IMR-90 (cell line): ENCODE measurements at regions not wholly inside any gene's neighbourhood (a gene's known extent, or its start where the extent isn't known, plus 50 kb on each side); places are given as distances from the start of the nearest gene placed in this dataset.

Experiments
- ATAC-seq: fragments of 200-7000 bp; cut with Tn5 transposase; 2 replicates; pipeline ENCODE4 v1.9.1; 2020; ENCODE audit warnings: low read depth, mild to moderate bottlenecking, moderate library complexity
- BruUV-seq: library from RNA; stranded (reverse); fragments of 400-500 nt; replicated peaks from 2 replicates; lab custom pipeline; 2021; lab: Mats Ljungman, UMichigan
- CTCF ChIA-PET: fragments of 300-600 bp; formaldehyde crosslinking; extraction: SDS; loops from one replicate; lab custom pipeline; 2021; ENCODE audit warnings: antibody characterized with exemption; lab: Yijun Ruan, JAX
- POLR2A ChIA-PET: fragments of 300-600 bp; sonication (Branson Sonifier 250); formaldehyde crosslinking; loops from one replicate; lab custom pipeline; 2022; ENCODE audit warnings: antibody characterized with exemption; ENCODE audit not compliant: unreplicated experiment; lab: Charles Lee
- DNase-seq: peaks from one replicate; pipeline ENCODE4 v3.0.0; 2013
- H2AFZ ChIP-seq: replicated peaks from 2 replicates; pipeline ENCODE3; 2013; ENCODE audit warnings: low read length, mild to moderate bottlenecking; ENCODE audit not compliant: poor library complexity
- H2AK5ac ChIP-seq: 2 replicates; pipeline ENCODE4 v1.6.1; 2013; ENCODE audit warnings: low read depth, low read length, inconsistent platforms
- H2AK9ac ChIP-seq: replicated peaks from 2 replicates; pipeline ENCODE3; 2013; ENCODE audit warnings: mild to moderate bottlenecking, low read depth, low read length, moderate library complexity; ENCODE audit not compliant: poor library complexity
- H2BK120ac ChIP-seq: 2 replicates; pipeline ENCODE4 v1.6.1; 2013; ENCODE audit warnings: low read depth, low read length, inconsistent platforms
- H2BK15ac ChIP-seq: 3 replicates; pipeline ENCODE4 v1.6.1; 2013; ENCODE audit warnings: low read depth, low read length, inconsistent platforms
- H2BK20ac ChIP-seq: 2 replicates; pipeline ENCODE4 v1.6.1; 2013; ENCODE audit warnings: low read depth, mild to moderate bottlenecking, inconsistent platforms, low read length, moderate library complexity
- H2BK5ac ChIP-seq: 2 replicates; pipeline ENCODE4 v1.6.1; 2013; ENCODE audit warnings: mild to moderate bottlenecking, low read depth, low read length, inconsistent platforms; ENCODE audit not compliant: poor library complexity, severe bottlenecking
- H3K14ac ChIP-seq: replicated peaks from 2 replicates; pipeline ENCODE4 v1.6.1; 2013; ENCODE audit warnings: low read depth, low read length, inconsistent platforms
- H3K18ac ChIP-seq: 2 replicates; pipeline ENCODE4 v1.6.1; 2013; ENCODE audit warnings: low read depth, low read length, control low read depth
- H3K23ac ChIP-seq: 2 replicates; pipeline ENCODE4 v1.6.1; 2013; ENCODE audit warnings: low read depth, low read length, inconsistent platforms
- H3K27ac ChIP-seq: 2 replicates; pipeline ENCODE4 v1.5.1; 2013; ENCODE audit warnings: mild to moderate bottlenecking, control low read depth, low read length; ENCODE audit not compliant: insufficient read depth
- H3K27me3 ChIP-seq: 2 replicates; pipeline ENCODE4 v1.6.1; 2013; ENCODE audit warnings: low read length; ENCODE audit not compliant: control insufficient read depth, insufficient read depth
- H3K36me3 ChIP-seq: 2 replicates; pipeline ENCODE4 v1.6.1; 2013; ENCODE audit warnings: low read length, mixed read lengths; ENCODE audit not compliant: control insufficient read depth, insufficient read depth
- H3K4ac ChIP-seq: 2 replicates; pipeline ENCODE4 v1.6.1; 2013; ENCODE audit warnings: low read depth, low read length, inconsistent platforms
- H3K4me1 ChIP-seq: 2 replicates; pipeline ENCODE4 v1.6.1; 2013; ENCODE audit warnings: low read length, mixed read lengths; ENCODE audit not compliant: control insufficient read depth, insufficient read depth
- H3K4me2 ChIP-seq: 2 replicates; pipeline ENCODE4 v1.6.1; 2013; ENCODE audit warnings: low read depth, mild to moderate bottlenecking, control low read depth, low read length, moderate library complexity
- H3K4me3 ChIP-seq: 2 replicates; pipeline ENCODE4 v1.5.1; 2013; ENCODE audit warnings: low read depth, mild to moderate bottlenecking, control low read depth, low read length, moderate library complexity; ENCODE audit not compliant: insufficient read depth
- H3K56ac ChIP-seq: 2 replicates; pipeline ENCODE4 v1.6.1; 2013; ENCODE audit warnings: low read length, inconsistent platforms; ENCODE audit not compliant: insufficient read depth; ENCODE audit errors: extremely low read depth
- H3K79me1 ChIP-seq, 2 experiments: 2 replicates each; pipeline ENCODE4 v1.6.1; 2013; ENCODE audit warnings: low read length in 2 of 2, inconsistent platforms in 1 of 2, low read depth in 1 of 2
- H3K9ac ChIP-seq: 2 replicates; pipeline ENCODE4 v1.6.1; 2013; ENCODE audit warnings: low read depth, low read length, control low read depth
- H3K9me1 ChIP-seq: 2 replicates; pipeline ENCODE4 v1.6.1; 2013; ENCODE audit warnings: low read length, inconsistent platforms; ENCODE audit not compliant: insufficient read depth
- H3K9me3 ChIP-seq: 2 replicates; pipeline ENCODE4 v1.6.1; 2013; ENCODE audit warnings: low read length; ENCODE audit not compliant: control insufficient read depth, insufficient read depth
- H4K20me1 ChIP-seq: 2 replicates; pipeline ENCODE4 v1.6.1; 2013; ENCODE audit warnings: low read length, inconsistent platforms; ENCODE audit not compliant: insufficient read depth
- H4K5ac ChIP-seq: 2 replicates; pipeline ENCODE4 v1.6.1; 2013; ENCODE audit warnings: mild to moderate bottlenecking, low read depth, low read length, control low read depth
- H4K8ac ChIP-seq, 2 experiments: 2 replicates each; pipeline ENCODE4 v1.6.1; 2013; ENCODE audit warnings: low read depth in 2 of 2, low read length in 2 of 2, control low read depth in 1 of 2, inconsistent platforms in 1 of 2
- H4K91ac ChIP-seq: 2 replicates; pipeline ENCODE4 v1.6.1; 2013; ENCODE audit warnings: low read depth, low read length, inconsistent platforms; ENCODE audit not compliant: insufficient read depth
- dilution Hi-C: fragments of 300-500 bp; cut with HindIII; formaldehyde crosslinking; loops from one replicate; pipeline ENCODE4 v1.14.3; 2018; ENCODE audit warnings: low sequenced_read_pairs; ENCODE audit not compliant: unreplicated experiment
- in situ Hi-C: fragments of 300-500 bp; cut with MboI; formaldehyde crosslinking; loops from 3 replicates; pipeline ENCODE4 v1.14.3; 2019; ENCODE audit warnings: low sequenced_read_pairs, inconsistent platforms, mixed read lengths
- intact Hi-C: fragments of 100-400 bp; cut with micrococcal nuclease; formaldehyde crosslinking; loops from 2 replicates; pipeline ENCODE4 v1.10.0; 2022
- TF ChIP-seq, protein P1 (sequence below): fragments of 150-350 bp; IDR thresholded peaks from 2 replicates; pipeline ENCODE4 v1.6.1; 2016; ENCODE audit warnings: low read depth, mild to moderate bottlenecking, low read length, moderate library complexity, borderline replicate concordance

DNA sequence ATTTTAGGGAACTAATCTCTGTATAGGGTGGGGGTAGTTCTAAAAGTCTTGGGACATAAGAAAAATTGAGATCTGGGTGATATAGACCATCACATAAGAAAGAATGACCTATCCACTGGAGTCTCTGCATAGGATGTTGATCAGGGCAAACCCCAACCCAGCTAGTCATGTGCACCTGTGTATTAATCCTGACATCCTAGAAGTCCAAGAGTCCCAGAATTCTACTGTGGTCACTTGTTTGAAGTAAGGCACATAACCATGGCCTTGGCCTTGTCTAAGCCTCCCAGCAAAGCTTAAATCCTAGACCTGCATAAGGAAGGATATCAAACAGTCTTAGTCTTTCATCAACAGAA lies 334.1 kb upstream of the DCN start:
- H2AK9ac ChIP-seq: no peak overlapping the region
- ChIA-PET CTCF (no interaction called here), POLR2A (no interaction called here)
- no peaks in the 10 kb centered on the region for H3K36me3 ChIP-seq
- no peak overlapping the region for H3K23ac ChIP-seq
- no peak overlapping the region for H3K56ac ChIP-seq
- H2BK120ac ChIP-seq: no peak overlapping the region
- in situ Hi-C loops: no loop called here
- no peaks in the 10 kb centered on the region for H3K9me1 ChIP-seq
- no peaks in the 10 kb centered on the region for H4K20me1 ChIP-seq
- TF ChIP-seq, protein P1, sequence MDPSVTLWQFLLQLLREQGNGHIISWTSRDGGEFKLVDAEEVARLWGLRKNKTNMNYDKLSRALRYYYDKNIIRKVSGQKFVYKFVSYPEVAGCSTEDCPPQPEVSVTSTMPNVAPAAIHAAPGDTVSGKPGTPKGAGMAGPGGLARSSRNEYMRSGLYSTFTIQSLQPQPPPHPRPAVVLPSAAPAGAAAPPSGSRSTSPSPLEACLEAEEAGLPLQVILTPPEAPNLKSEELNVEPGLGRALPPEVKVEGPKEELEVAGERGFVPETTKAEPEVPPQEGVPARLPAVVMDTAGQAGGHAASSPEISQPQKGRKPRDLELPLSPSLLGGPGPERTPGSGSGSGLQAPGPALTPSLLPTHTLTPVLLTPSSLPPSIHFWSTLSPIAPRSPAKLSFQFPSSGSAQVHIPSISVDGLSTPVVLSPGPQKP: no peak
- no peaks in the 10 kb centered on the region for H3K27me3 ChIP-seq
- DNase-seq (no peak), ATAC-seq (no peak)
- dilution Hi-C loops: no loop called here
- no peaks in the 10 kb centered on the region for H3K79me1 ChIP-seq
- H2BK20ac ChIP-seq: no peak overlapping the region
- H2BK5ac ChIP-seq: no peak overlapping the region
- H2AK5ac ChIP-seq: no peak overlapping the region
- no peak overlapping the region for H2BK15ac ChIP-seq
- no peak overlapping the region for H4K5ac ChIP-seq
- no peak overlapping the region for H3K14ac ChIP-seq
- no peak overlapping the region for H4K8ac ChIP-seq
- H3K27ac ChIP-seq: no peak overlapping the region
- no peak overlapping the region for H3K18ac ChIP-seq
- intact Hi-C loops: no loop called here
- H3K4me1 ChIP-seq: no peaks in the 10 kb centered on the region
- H3K4me3 ChIP-seq: no peak overlapping the region
- H2AFZ ChIP-seq: no peak overlapping the region
- H3K4me2 ChIP-seq: no peak overlapping the region
- no peak overlapping the region for H3K9ac ChIP-seq
- no peaks in the 10 kb centered on the region for H3K9me3 ChIP-seq
- no peak overlapping the region for H3K4ac ChIP-seq
- no peak overlapping the region for H4K91ac ChIP-seq
- no TSS peak for BruUV-seq
